ENCODE measurements at regions not wholly inside any gene's neighbourhood (a gene's known extent, or its start where the extent isn't known, plus 50 kb on each side); places are given as distances from the start of the nearest gene placed in this dataset.

- H3K36me3 ChIP-seq (replicated peaks in 1 of 2; ENCODE audit: control insufficient read depth in 1 of 2, insufficient read depth in 2 of 2, low read length in 2 of 2) = no peaks in the 10 kb centered on the region
- no peak overlapping the region for H3K27ac Mint-ChIP-seq
- no peaks in the 10 kb centered on the region for H3K4me1 ChIP-seq (ENCODE audit: control insufficient read depth in 1 of 2, insufficient read depth in 2 of 2, low read length in 2 of 2)
- peaks cover 0 to 4% (median 0%) of the 10 kb centered on the region in 7 donors for H3K9me3 Mint-ChIP-seq
- TF ChIP-seq, protein P1, sequence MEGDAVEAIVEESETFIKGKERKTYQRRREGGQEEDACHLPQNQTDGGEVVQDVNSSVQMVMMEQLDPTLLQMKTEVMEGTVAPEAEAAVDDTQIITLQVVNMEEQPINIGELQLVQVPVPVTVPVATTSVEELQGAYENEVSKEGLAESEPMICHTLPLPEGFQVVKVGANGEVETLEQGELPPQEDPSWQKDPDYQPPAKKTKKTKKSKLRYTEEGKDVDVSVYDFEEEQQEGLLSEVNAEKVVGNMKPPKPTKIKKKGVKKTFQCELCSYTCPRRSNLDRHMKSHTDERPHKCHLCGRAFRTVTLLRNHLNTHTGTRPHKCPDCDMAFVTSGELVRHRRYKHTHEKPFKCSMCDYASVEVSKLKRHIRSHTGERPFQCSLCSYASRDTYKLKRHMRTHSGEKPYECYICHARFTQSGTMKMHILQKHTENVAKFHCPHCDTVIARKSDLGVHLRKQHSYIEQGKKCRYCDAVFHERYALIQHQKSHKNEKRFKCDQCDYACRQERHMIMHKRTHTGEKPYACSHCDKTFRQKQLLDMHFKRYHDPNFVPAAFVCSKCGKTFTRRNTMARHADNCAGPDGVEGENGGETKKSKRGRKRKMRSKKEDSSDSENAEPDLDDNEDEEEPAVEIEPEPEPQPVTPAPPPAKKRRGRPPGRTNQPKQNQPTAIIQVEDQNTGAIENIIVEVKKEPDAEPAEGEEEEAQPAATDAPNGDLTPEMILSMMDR (IDR thresholded peaks at IDR 0.05) = no peak
- H3K4me1 Mint-ChIP-seq = no peaks in the 10 kb centered on the region
- H4K20me1 ChIP-seq (ENCODE audit: insufficient read depth, low read length) = no peaks in the 10 kb centered on the region
- peaks cover 0 to 3% of the 10 kb centered on the region in 2 donors for H3K9me3 ChIP-seq (replicated peaks in 1 of 2; ENCODE audit: control insufficient read depth in 1 of 2, insufficient read depth in 1 of 2, low read length in 2 of 2)
- H3K79me2 ChIP-seq (ENCODE audit: insufficient read depth, low read length) = no peaks in the 10 kb centered on the region
- H3K4me3 Mint-ChIP-seq = no peak overlapping the region
- H3K27me3 ChIP-seq (ENCODE audit: control insufficient read depth in 2 of 2, insufficient read depth in 2 of 2, low read length in 2 of 2) = no peaks in the 10 kb centered on the region
- H3K4me3 ChIP-seq (replicated peaks in 1 of 3; ENCODE audit: low read depth in 2 of 3, low read length in 3 of 3) = no peak overlapping the region
- no peaks in the 10 kb centered on the region for H3K27me3 Mint-ChIP-seq (ENCODE audit: low read depth in 3 of 3)
- intact Hi-C loops (cut with micrococcal nuclease) = no loop called here
- no peak overlapping the region for H2AFZ ChIP-seq (ENCODE audit: insufficient read depth, low read depth, low read length, poor library complexity, severe bottlenecking)
- no peaks in the 10 kb centered on the region for H3K36me3 Mint-ChIP-seq
- no peak overlapping the region for H3K4me2 ChIP-seq (replicated peaks; ENCODE audit: extremely low read depth, low read length, poor library complexity, severe bottlenecking)
- no peak for DNase-seq
- no peak overlapping the region for H3K9ac ChIP-seq (ENCODE audit: insufficient read depth, low read length, poor library complexity, severe bottlenecking)
- H3K27ac ChIP-seq (ENCODE audit: low read depth in 1 of 2, low read length in 2 of 2) = no peak overlapping the region
Measured at GRCh38 chr2:188665727-188666304, 308.4 kb upstream of the COL3A1 start.

DNA sequence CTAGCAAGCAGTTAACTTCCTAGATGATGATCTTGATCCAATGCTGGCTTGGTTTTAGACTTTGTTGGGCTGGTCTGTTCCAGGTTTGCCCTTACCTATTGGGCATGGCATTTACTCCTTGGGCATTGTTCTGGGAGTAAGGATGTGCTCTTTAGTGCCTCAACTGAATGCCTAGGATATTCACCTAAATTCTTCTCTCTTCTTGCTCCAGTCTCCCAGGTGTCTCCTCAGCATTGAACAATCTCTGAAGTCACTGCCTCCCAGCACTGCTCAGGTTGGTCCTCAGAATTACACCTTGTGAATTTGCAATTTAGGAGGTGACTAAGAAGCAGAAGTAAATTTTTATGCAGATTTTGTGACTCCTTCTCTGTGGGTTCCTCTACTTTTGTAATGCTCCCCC lies 307.7 kb upstream of the COL3A1 start:
- Mint-ChIP-seq H3K4me3 (no peak overlapping the region), H3K27ac (no peak overlapping the region), H3K4me1 (no peaks in the 10 kb centered on the region), H3K36me3 (no peaks in the 10 kb centered on the region), H3K27me3 (ENCODE audit: low read depth in 3 of 3) (no peaks in the 10 kb centered on the region), H3K9me3 (peaks cover 0 to 4% (median 0%) of the 10 kb centered on the region in 7 donors)
- TF ChIP-seq, protein P1 (IDR thresholded peaks at IDR 0.05) = no peak
- H2AFZ ChIP-seq (ENCODE audit: insufficient read depth, low read depth, low read length, poor library complexity, severe bottlenecking) = no peak overlapping the region
- intact Hi-C loops (cut with micrococcal nuclease) = no loop called here
- H3K27me3 ChIP-seq (ENCODE audit: control insufficient read depth in 2 of 2, insufficient read depth in 2 of 2, low read length in 2 of 2) = no peaks in the 10 kb centered on the region
- H3K4me2 ChIP-seq (replicated peaks; ENCODE audit: extremely low read depth, low read length, poor library complexity, severe bottlenecking) = no peak overlapping the region
- H3K79me2 ChIP-seq (ENCODE audit: insufficient read depth, low read length) = no peaks in the 10 kb centered on the region
- no peaks in the 10 kb centered on the region for H3K36me3 ChIP-seq (replicated peaks in 1 of 2; ENCODE audit: control insufficient read depth in 1 of 2, insufficient read depth in 2 of 2, low read length in 2 of 2)
- peaks cover 0 to 3% of the 10 kb centered on the region in 2 donors for H3K9me3 ChIP-seq (replicated peaks in 1 of 2; ENCODE audit: control insufficient read depth in 1 of 2, insufficient read depth in 1 of 2, low read length in 2 of 2)
- H3K4me3 ChIP-seq (replicated peaks in 1 of 3; ENCODE audit: low read depth in 2 of 3, low read length in 3 of 3) = no peak overlapping the region
- no peaks in the 10 kb centered on the region for H3K4me1 ChIP-seq (ENCODE audit: control insufficient read depth in 1 of 2, insufficient read depth in 2 of 2, low read length in 2 of 2)
- H3K9ac ChIP-seq (ENCODE audit: insufficient read depth, low read length, poor library complexity, severe bottlenecking) = no peak overlapping the region
- no peak overlapping the region for H3K27ac ChIP-seq (ENCODE audit: low read depth in 1 of 2, low read length in 2 of 2)
- no peak for DNase-seq
- no peaks in the 10 kb centered on the region for H4K20me1 ChIP-seq (ENCODE audit: insufficient read depth, low read length)

Measured in CD14-positive monocyte (primary cell).